GM18499 (cell line): ENCODE measurements at regions not wholly inside any gene's neighbourhood (a gene's known extent, or its start where the extent isn't known, plus 50 kb on each side); places are given as distances from the start of the nearest gene placed in this dataset.

Source experiments
- ATAC-seq: cut with Tn5 transposase; IDR thresholded peaks from one replicate; pipeline ENCODE4 v1.9.1; 2021; ENCODE audit warnings: moderate number of reproducible peaks; ENCODE audit not compliant: insufficient read depth, unreplicated experiment

- ATAC-seq, result no peak
These were observed 599.6 kb downstream of the CCDC171 start for GRCh38 chr9:16152276-16153101.

DNA sequence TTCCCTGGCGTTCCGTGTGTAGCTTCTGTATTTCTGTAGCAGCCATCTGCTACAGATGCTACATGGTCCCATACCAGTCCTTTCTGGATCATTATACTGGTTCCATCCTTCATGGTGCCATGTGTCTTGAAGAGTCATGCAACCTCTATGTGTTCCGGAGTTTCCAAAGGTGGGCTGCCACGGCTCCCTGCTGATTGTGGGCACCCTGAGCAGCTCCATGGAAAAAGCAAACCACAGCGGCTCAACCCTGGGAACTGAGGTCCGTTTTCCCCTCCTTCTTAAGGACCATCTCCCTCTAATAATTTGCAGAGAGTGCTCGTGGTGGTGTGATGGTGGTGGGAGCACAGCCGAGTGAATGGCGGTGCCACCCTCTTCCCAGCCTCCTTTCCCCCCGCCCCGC lies 600.4 kb downstream of the CCDC171 start:
- ATAC-seq, result no peak

- ATAC-seq, result no peak
These were observed 600.9 kb downstream of the CCDC171 start for GRCh38 chr9:16153741-16154140.

DNA sequence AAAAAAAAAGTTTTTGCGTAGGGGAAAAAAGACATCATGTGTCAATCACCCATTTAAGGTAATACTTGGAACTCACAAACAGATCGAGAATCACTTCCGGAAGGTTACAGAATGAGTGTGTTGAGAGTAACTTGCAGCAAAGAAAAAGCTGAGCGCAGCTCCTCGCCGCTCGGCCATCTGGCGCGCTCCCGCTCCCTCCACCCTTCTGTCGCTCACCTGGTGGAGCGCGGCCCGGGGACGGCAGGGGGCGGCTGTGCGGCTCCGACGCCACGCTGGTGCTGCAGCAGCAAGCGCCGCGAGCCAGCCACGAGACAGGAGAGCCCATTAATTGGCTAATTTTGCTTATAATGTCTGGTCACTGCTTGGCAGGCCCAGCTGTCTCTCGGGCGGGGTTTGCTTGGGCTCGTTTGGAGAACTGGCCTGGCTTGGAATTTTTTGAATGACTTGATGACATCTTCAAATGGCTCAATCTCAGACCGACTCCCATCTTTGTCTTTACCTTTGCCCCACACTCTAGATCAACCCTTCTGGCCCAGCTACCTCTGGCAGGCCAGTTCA lies 601.8 kb downstream of the CCDC171 start:
- no peak for ATAC-seq

DNA sequence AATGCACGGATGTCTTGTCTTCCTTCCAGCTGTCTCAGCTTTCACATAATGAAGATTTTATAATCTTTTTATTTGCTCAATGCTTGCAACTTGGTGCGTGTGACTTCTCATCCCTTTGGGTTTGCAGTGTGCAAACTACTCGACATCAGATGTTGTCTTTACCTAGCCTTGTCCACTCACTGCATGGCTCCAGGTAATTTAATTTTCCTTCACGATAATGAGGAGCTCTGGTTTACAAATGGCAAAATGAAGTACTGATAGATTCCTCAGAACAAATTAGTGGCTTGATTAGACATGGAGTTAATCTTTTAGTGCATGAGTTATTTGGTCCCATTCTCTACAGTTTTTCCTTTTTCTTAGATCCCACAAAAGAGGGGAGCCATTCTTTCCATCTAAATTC lies 603.0 kb downstream of the CCDC171 start:
- ATAC-seq, result no peak

- ATAC-seq, result no peak
These were observed 604.4 kb downstream of the CCDC171 start for GRCh38 chr9:16157216-16157615.

DNA sequence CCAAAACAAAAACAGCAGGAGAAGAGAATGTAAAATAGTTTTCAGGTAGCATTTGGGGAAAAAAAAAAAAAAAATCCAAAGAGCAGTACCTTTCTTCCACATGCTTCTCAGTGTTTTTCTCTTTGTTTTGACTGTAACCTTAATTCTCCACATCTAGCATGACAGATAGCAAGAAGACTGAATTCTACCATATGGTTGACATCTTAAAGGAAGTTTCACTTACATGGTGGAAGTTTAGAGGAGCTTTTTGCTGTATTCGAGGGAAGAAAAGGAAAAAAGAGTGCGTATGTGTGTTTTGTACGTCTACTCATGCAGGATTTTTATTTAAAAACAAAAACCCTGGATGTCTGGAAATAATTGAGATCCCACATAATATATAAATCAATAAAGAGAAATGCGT lies 604.8 kb downstream of the CCDC171 start:
- ATAC-seq, result no peak

GRCh38 chr9:16158093-16158492 lies 605.2 kb downstream of the CCDC171 start:
- ATAC-seq, result no peak

DNA sequence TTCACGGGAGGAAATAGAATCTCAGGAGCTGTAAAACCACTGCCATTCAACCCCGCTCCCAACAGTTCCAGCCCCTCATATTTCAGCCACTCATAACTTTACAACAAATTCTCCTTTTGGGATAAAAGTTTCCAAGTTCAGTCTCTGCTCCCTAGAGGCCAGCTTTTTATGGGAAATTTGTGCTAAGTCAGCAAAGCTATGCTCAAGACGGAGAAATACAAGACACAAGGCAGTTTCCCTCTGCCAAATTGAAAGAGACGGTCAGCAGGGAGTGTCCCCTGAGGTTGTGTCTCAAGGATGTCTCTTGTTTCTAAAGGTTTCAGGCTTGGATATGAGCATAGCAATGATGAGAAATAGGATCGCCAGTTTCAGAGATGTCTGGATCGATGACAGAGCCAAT lies 608.6 kb downstream of the CCDC171 start:
- no peak for ATAC-seq

- ATAC-seq, result no peak
These were observed 617.3 kb downstream of the CCDC171 start for GRCh38 chr9:16170119-16170518.

DNA sequence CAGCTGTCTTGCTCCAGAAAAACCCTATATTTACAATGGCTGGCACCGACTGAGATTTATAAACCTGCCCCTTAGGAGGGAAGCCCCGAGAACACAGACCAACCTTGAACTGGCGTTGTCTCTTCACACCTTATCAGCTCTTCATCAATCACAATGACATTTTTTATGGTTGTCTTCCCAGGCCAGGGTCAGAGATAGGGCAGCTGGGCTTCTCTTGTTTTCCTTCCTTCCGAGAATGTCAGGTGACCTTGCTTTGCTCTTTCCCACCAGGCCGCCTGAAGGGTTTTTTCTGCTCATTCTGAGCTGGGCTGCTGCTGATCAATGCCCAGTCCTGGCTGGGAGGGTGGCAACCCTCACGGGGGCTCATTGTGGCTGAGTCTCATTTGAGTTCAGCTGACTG lies 619.1 kb downstream of the CCDC171 start:
- ATAC-seq, result no peak

- ATAC-seq, result no peak
These were observed 620.0 kb downstream of the CCDC171 start for GRCh38 chr9:16172796-16173195.

- no peak for ATAC-seq
These were observed 622.1 kb downstream of the CCDC171 start for GRCh38 chr9:16174915-16175314.

- no peak for ATAC-seq
These were observed 622.6 kb downstream of the CCDC171 start for GRCh38 chr9:16175461-16175860.

- no peak for ATAC-seq
These were observed 625.5 kb downstream of the CCDC171 start for GRCh38 chr9:16178294-16178693.

- ATAC-seq, result no peak
These were observed 626.7 kb downstream of the CCDC171 start for GRCh38 chr9:16179566-16179965.

- ATAC-seq, result no peak
These were observed 627.2 kb downstream of the CCDC171 start for GRCh38 chr9:16180091-16180490.

- ATAC-seq, result no peak
These were observed 627.7 kb downstream of the CCDC171 start for GRCh38 chr9:16180546-16180945.

DNA sequence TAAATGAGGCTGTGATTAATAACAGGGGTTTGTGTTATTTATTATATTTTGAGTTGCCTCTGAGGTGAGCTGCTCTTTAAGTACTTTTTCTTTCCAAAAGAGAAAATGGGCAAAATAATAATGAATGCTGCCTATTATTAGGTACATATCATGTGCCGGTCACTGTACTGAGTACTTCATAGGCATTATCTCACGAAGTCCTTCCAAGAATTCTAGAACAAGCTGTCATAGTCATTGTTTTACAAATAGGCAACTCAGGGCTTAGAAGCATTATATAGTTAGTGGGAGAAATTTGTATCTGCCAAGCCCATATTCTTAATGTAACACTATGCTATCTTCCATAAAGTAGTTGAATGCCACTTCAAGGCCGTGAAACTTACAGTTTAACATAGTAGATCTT lies 628.7 kb downstream of the CCDC171 start:
- ATAC-seq, result no peak

- no peak for ATAC-seq
These were observed 629.9 kb downstream of the CCDC171 start for GRCh38 chr9:16182784-16183183.

DNA sequence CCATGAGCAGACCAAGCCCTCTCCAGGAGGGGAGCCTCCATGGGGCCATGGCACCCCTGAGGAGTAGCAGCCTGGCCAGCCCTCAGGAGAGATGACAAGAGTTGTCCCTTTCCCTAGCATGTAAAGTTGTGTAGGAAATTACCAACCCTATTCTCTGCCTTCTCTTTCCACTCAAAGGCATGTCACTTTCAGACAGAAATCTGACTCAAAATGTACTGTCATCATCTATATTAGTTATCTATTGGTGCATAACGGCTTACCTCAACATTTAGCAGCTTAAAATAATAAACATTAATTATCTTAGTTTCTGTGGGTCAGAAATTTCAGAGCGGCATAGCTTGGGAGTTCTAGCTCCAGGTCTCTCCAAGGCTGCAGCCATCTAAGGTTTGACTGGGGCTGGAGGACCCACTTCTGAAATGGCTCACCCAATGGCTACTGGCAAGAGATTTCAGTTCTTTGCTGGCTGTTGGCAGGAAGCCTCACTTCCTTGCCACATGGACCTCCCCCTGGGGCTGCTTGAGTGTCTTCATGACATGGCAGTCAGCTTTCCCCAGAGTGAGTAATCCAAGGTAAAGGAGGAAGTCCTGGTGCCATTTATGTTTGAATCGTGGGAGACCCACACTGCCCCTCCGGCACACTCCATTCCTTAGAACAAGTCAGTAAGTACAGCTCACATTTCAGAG lies 632.3 kb downstream of the CCDC171 start:
- ATAC-seq, result no peak

- no peak for ATAC-seq
These were observed 638.3 kb downstream of the CCDC171 start for GRCh38 chr9:16191191-16191590.
